Endothelial cell of umbilical vein (primary cell): ENCODE measurements at regions not wholly inside any gene's neighbourhood (a gene's known extent, or its start where the extent isn't known, plus 50 kb on each side); places are given as distances from the start of the nearest gene placed in this dataset.
"Not testable (repeated sequence)": the region's sequence is repeated elsewhere in the genome, so short reads cannot be mapped to it uniquely, and the experiment has no call there.

Experiments
- BruUV-seq: library from RNA; stranded (reverse); fragments of 400-500 nt; replicated peaks from 2 replicates; lab custom pipeline; 2021; lab: Mats Ljungman, UMichigan
- CTCF ChIA-PET: fragments of 300-600, 350-600 bp; sonication (Branson Sonifier 250); formaldehyde crosslinking; loops from one replicate; lab custom pipeline; 2021; ENCODE audit warnings: antibody characterized with exemption, inconsistent platforms; lab: Charles Lee
- POLR2A ChIA-PET: fragments of 300-600, 350-600 bp; sonication (Branson Sonifier 250); formaldehyde crosslinking; loops from one replicate; lab custom pipeline; 2021; ENCODE audit warnings: antibody characterized with exemption, inconsistent platforms; lab: Charles Lee
- DNase-seq: peaks from one replicate; pipeline ENCODE4 v3.0.0-alpha.2; 2011; ENCODE audit warnings: low read depth, low spot score
- FAIRE-seq: peaks from 2 replicates; lab custom pipeline; 2011; peaks lifted over from hg19 to GRCh38; lab: Jason Lieb, UNC
- H2AFZ ChIP-seq: 2 replicates; pipeline ENCODE4 v1.6.0; 2012; ENCODE audit warnings: low read depth, low read length, control low read depth, inconsistent platforms
- H3K27ac ChIP-seq: 2 replicates; pipeline ENCODE4 v1.5.1; 2011; ENCODE audit warnings: low read depth, mild to moderate bottlenecking, control low read depth, low read length, moderate library complexity; ENCODE audit not compliant: insufficient read depth
- H3K27me3 ChIP-seq, 2 experiments: 2 replicates each; pipeline versions ENCODE4 v1.6.0 to v1.6.1; 2011; ENCODE audit warnings: low read length in 2 of 2, mixed read lengths in 1 of 2; ENCODE audit not compliant: control insufficient read depth in 2 of 2, insufficient read depth in 2 of 2
- H3K36me3 ChIP-seq, 2 experiments: 2 replicates in 1 of 2; 3 replicates in 1 of 2; pipeline ENCODE4 v1.5.1; 2011; ENCODE audit warnings: low read length in 2 of 2, mild to moderate bottlenecking in 1 of 2, moderate library complexity in 1 of 2; ENCODE audit not compliant: control insufficient read depth in 2 of 2, insufficient read depth in 2 of 2; ENCODE audit errors: extremely low read depth in 1 of 2
- H3K4me1 ChIP-seq: 3 replicates; pipeline ENCODE4 v1.5.1; 2011; ENCODE audit warnings: mild to moderate bottlenecking, low read length; ENCODE audit not compliant: control insufficient read depth, insufficient read depth; ENCODE audit errors: extremely low read depth
- H3K4me2 ChIP-seq: 2 replicates; pipeline ENCODE4 v1.6.1; 2011; ENCODE audit warnings: low read length, control low read depth, mixed read lengths; ENCODE audit not compliant: insufficient read depth
- H3K4me3 ChIP-seq, 3 experiments: fragments of 200-600 bp in 1 of 3; sonication (generic), shearing (Covaris generic) in 1 of 3; replicated peaks in 1 of 3; 2 replicates each; pipeline ENCODE4 v1.5.1; 2011 to 2016; ENCODE audit warnings: control low read depth in 3 of 3, low read length in 3 of 3, mild to moderate bottlenecking in 2 of 3, inconsistent platforms in 1 of 3, low read depth in 1 of 3, moderate library complexity in 1 of 3; ENCODE audit not compliant: insufficient read depth in 1 of 3
- H3K79me2 ChIP-seq: 2 replicates; pipeline ENCODE4 v1.6.0; 2012; ENCODE audit warnings: low read length, inconsistent platforms; ENCODE audit not compliant: control insufficient read depth, insufficient read depth
- H3K9ac ChIP-seq: replicated peaks from 2 replicates; pipeline ENCODE3; 2011; ENCODE audit warnings: low read length, control low read depth; ENCODE audit not compliant: insufficient read depth; ENCODE audit errors: extremely low read depth
- H3K9me1 ChIP-seq: replicated peaks from 3 replicates; pipeline ENCODE4 v1.6.0; 2011; ENCODE audit warnings: mild to moderate bottlenecking, low read length; ENCODE audit not compliant: control insufficient read depth, insufficient read depth; ENCODE audit errors: extremely low read depth
- H3K9me3 ChIP-seq: replicated peaks from 2 replicates; pipeline ENCODE4 v1.5.1; 2012; ENCODE audit warnings: low read length, inconsistent platforms; ENCODE audit not compliant: control insufficient read depth, insufficient read depth
- H4K20me1 ChIP-seq: replicated peaks from 2 replicates; pipeline ENCODE3; 2011; ENCODE audit warnings: mild to moderate bottlenecking, low read length; ENCODE audit not compliant: control insufficient read depth, insufficient read depth; ENCODE audit errors: extremely low read depth
- JUN ChIP-seq: IDR thresholded peaks from 2 replicates; pipeline ENCODE4 v1.6.1; 2011; ENCODE audit warnings: borderline replicate concordance, low read depth; ENCODE audit not compliant: insufficient read length, insufficient read depth
- MYC ChIP-seq: IDR thresholded peaks from one replicate; pipeline ENCODE4 v1.6.1; 2011; ENCODE audit warnings: mild to moderate bottlenecking, low read depth, low read length
- dilution Hi-C: fragments of 300-500 bp; cut with MboI; formaldehyde crosslinking; loops from one replicate; pipeline ENCODE4 v1.15.0; 2019; ENCODE audit warnings: low sequenced_read_pairs; ENCODE audit not compliant: extremely low pct_ligation_motif_present
- intact Hi-C: fragments of 100-400 bp; cut with micrococcal nuclease; formaldehyde crosslinking; loops from one replicate; pipeline ENCODE4 v1.10.0; 2022

DNA sequence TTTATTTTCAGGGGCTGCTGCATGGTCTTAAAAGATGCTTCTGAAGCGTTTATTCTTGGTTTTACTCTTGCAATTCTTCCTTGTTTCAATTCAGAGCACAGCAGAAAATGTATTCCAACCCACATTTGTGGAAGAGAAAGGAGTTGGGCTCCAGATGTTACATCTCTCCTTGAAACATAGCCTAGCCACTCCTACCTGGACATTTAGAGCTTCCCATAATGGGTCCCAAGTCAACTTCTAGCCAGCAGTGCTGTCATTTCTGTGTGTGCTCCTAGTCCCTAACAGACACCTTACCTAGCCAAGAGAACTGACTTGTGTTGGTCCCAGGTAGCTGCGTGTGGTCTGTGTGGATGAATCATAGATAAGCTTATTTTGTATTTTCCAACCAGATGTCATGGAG lies 61.2 kb upstream of the ANKRD55 start:
- Histone ChIP-seq H3K27ac (no peak overlapping the region), H3K4me1 (no peaks in the 10 kb centered on the region), H3K9me1 (no peaks in the 10 kb centered on the region), H2AFZ (no peak overlapping the region), H4K20me1 (no peaks in the 10 kb centered on the region), H3K36me3 (no peaks in the 10 kb centered on the region), H3K9me3 (no peaks in the 10 kb centered on the region), H3K79me2 (no peaks in the 10 kb centered on the region), H3K4me2 (no peak overlapping the region), H3K27me3 (no peaks in the 10 kb centered on the region), H3K4me3 (no peak overlapping the region), H3K9ac (no peak overlapping the region)
- no peak for TF ChIP-seq MYC
- TF ChIP-seq JUN, result no peak
- ChIA-PET CTCF (no interaction called here), POLR2A (no interaction called here)
- FAIRE-seq (no peak), DNase-seq (no peak)
- no TSS peak for BruUV-seq
- intact Hi-C loops (no loop called here), dilution Hi-C loops (no loop called here)

DNA sequence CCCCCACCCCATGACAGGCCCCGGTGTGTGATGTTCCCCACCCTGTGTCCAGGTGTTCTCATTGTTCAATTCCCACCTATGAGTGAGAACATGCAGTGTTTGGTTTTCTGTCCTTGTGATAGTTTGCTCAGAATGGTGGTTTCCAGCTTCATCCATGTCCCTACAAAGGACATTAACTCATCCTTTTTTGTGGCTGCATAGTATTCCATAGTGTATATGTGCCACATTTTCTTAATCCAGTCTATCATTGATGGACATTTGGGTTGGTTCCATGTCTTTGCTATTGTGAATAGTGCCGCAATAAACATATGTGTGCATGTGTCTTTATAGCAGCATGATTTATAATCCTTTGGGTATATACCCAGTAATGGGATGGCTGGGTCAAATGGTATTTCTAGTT lies 59.7 kb upstream of the ANKRD55 start:
- H4K20me1 ChIP-seq, H3K9me1 ChIP-seq, H3K4me3 ChIP-seq, H3K9ac ChIP-seq, DNase-seq, intact Hi-C loops, H2AFZ ChIP-seq, H3K36me3 ChIP-seq, CTCF ChIA-PET, dilution Hi-C loops, H3K4me1 ChIP-seq, H3K27me3 ChIP-seq, FAIRE-seq, H3K9me3 ChIP-seq, H3K4me2 ChIP-seq, POLR2A ChIA-PET, BruUV-seq, H3K27ac ChIP-seq, H3K79me2 ChIP-seq: not testable (repeated sequence)
